CD4-positive, alpha-beta memory T cell (primary cell): ENCODE measurements at regions not wholly inside any gene's neighbourhood (a gene's known extent, or its start where the extent isn't known, plus 50 kb on each side); places are given as distances from the start of the nearest gene placed in this dataset.

ENCODE experiments used
- CTCF ChIA-PET: fragments of 350-600 bp; sonication (Branson Sonifier 250); formaldehyde crosslinking; loops from one replicate; lab custom pipeline; 2021; ENCODE audit warnings: inconsistent platforms; ENCODE audit not compliant: partially characterized antibody; lab: Charles Lee
- POLR2A ChIA-PET: fragments of 350-600 bp; sonication (Branson Sonifier 250); formaldehyde crosslinking; loops from one replicate; lab custom pipeline; 2021; ENCODE audit not compliant: partially characterized antibody; lab: Charles Lee
- DNase-seq, 5 donors: peaks; one replicate each; pipeline versions ENCODE4 v3.0.0 to v3.0.0-alpha.2; 2020 to 2022; ENCODE audit warnings: mixed read lengths in 1 of 5
- H3K27ac ChIP-seq: one replicate; pipeline ENCODE4 v1.7.0; 2013; ENCODE audit warnings: low read depth, low read length
- H3K27me3 ChIP-seq: 2 replicates; pipeline ENCODE4 v1.7.0; 2013; ENCODE audit warnings: mild to moderate bottlenecking, low read length, moderate library complexity; ENCODE audit not compliant: insufficient read depth
- H3K36me3 ChIP-seq: 2 replicates; pipeline ENCODE4 v1.7.0; 2013; ENCODE audit warnings: mild to moderate bottlenecking, low read length, moderate library complexity; ENCODE audit not compliant: insufficient read depth
- H3K4me1 ChIP-seq: 2 replicates; pipeline ENCODE4 v1.7.0; 2013; ENCODE audit warnings: mild to moderate bottlenecking, low read length, moderate library complexity; ENCODE audit not compliant: insufficient read depth
- H3K4me3 ChIP-seq, 2 donors: one replicate each; pipeline ENCODE4 v1.7.0; 2013; ENCODE audit warnings: low read length in 2 of 2, mild to moderate bottlenecking in 1 of 2
- H3K9me3 ChIP-seq, 2 donors: one replicate each; pipeline ENCODE4 v1.7.0; 2013; ENCODE audit warnings: low read length in 2 of 2, control low read depth in 1 of 2; ENCODE audit not compliant: control insufficient read depth in 1 of 2
- H3K27ac Mint-ChIP-seq, 7 donors: one replicate each; pipeline ENCODE4 v1.8.0; 2020 to 2021; ENCODE audit warnings: mixed read lengths in 7 of 7, mild to moderate bottlenecking in 6 of 7, inconsistent platforms in 3 of 7, moderate library complexity in 3 of 7
- H3K27me3 Mint-ChIP-seq, 2 donors: one replicate each; pipeline ENCODE4 v1.8.0; 2020 to 2021; ENCODE audit warnings: mixed read lengths in 2 of 2
- H3K36me3 Mint-ChIP-seq, 2 donors: one replicate each; pipeline ENCODE4 v1.8.0; 2020 to 2021; ENCODE audit warnings: mixed read lengths in 2 of 2, inconsistent platforms in 1 of 2, mild to moderate bottlenecking in 1 of 2
- H3K4me1 Mint-ChIP-seq, 4 donors: one replicate each; pipeline ENCODE4 v1.8.0; 2020 to 2021; ENCODE audit warnings: mixed read lengths in 4 of 4, mild to moderate bottlenecking in 1 of 4
- H3K4me3 Mint-ChIP-seq, 8 donors: one replicate each; pipeline ENCODE4 v1.8.0; 2020 to 2021; ENCODE audit warnings: mixed read lengths in 8 of 8, mild to moderate bottlenecking in 7 of 8, moderate library complexity in 6 of 8, inconsistent platforms in 3 of 8
- H3K9me3 Mint-ChIP-seq, 8 donors: one replicate each; pipeline ENCODE4 v1.8.0; 2020 to 2021; ENCODE audit warnings: mixed read lengths in 8 of 8, mild to moderate bottlenecking in 5 of 8, inconsistent platforms in 3 of 8, moderate library complexity in 1 of 8
- intact Hi-C: fragments of 100-400 bp; cut with micrococcal nuclease; formaldehyde crosslinking; loops from one replicate; pipeline ENCODE4 v1.15.1; 2023

- POLR2A ChIA-PET: no interaction called here
- Histone ChIP-seq H3K27me3 (no peaks in the 10 kb centered on the region), H3K9me3 (no peaks in the 10 kb centered on the region), H3K4me3 (no peak overlapping the region), H3K27ac (no peak overlapping the region), H3K36me3 (no peaks in the 10 kb centered on the region), H3K4me1 (no peaks in the 10 kb centered on the region)
- H3K4me3 Mint-ChIP-seq: no peak overlapping the region
- H3K27ac Mint-ChIP-seq: no peak overlapping the region
- H3K4me1 Mint-ChIP-seq: no peaks in the 10 kb centered on the region
- DNase-seq: no peak
- H3K9me3 Mint-ChIP-seq: peaks cover 5 to 28% (median 9%) of the 10 kb centered on the region in 8 donors
- H3K36me3 Mint-ChIP-seq: no peaks in the 10 kb centered on the region
- intact Hi-C loops: no loop called here
- H3K27me3 Mint-ChIP-seq: no peaks in the 10 kb centered on the region
- CTCF ChIA-PET: no interaction called here
Measured at GRCh38 chr2:139374296-139374850, 594.2 kb upstream of the NXPH2 start.

- no peak for DNase-seq
- intact Hi-C loops: no loop called here
- POLR2A ChIA-PET: no interaction called here
Measured at GRCh38 chr2:139369423-139370409, 589.5 kb upstream of the NXPH2 start.

GRCh38 chr2:139367416-139367815, 587.2 kb upstream of the NXPH2 start:
- Mint-ChIP-seq H3K4me3 (no peak overlapping the region), H3K4me1 (no peaks in the 10 kb centered on the region), H3K27ac (no peak overlapping the region), H3K36me3 (no peaks in the 10 kb centered on the region), H3K9me3 (peaks cover 2 to 25% (median 10%) of the 10 kb centered on the region in 8 donors), H3K27me3 (no peaks in the 10 kb centered on the region)
- Histone ChIP-seq H3K9me3 (no peaks in the 10 kb centered on the region), H3K27ac (no peak overlapping the region), H3K4me3 (no peak overlapping the region), H3K27me3 (no peaks in the 10 kb centered on the region), H3K4me1 (no peaks in the 10 kb centered on the region), H3K36me3 (no peaks in the 10 kb centered on the region)
- ChIA-PET POLR2A (no interaction called here), CTCF (no interaction called here)
- DNase-seq: no peak
- intact Hi-C loops: no loop called here

More at GRCh38 chr2:139369423-139370409, 589.5 kb upstream of the NXPH2 start:
- Histone ChIP-seq H3K4me1 (no peaks in the 10 kb centered on the region), H3K36me3 (no peaks in the 10 kb centered on the region), H3K27ac (no peak overlapping the region), H3K9me3 (no peaks in the 10 kb centered on the region), H3K27me3 (no peaks in the 10 kb centered on the region), H3K4me3 (no peak overlapping the region)
- Mint-ChIP-seq H3K36me3 (no peaks in the 10 kb centered on the region), H3K27ac (peak overlapping the region in 1 of 7 donors; percentile 57), H3K9me3 (peaks cover 2 to 20% (median 8%) of the 10 kb centered on the region in 8 donors), H3K27me3 (no peaks in the 10 kb centered on the region), H3K4me3 (no peak overlapping the region), H3K4me1 (no peaks in the 10 kb centered on the region)
- CTCF ChIA-PET: no interaction called here

GRCh38 chr2:139366681-139367080, 586.5 kb upstream of the NXPH2 start:
- Mint-ChIP-seq H3K27me3 (no peaks in the 10 kb centered on the region), H3K9me3 (peaks cover 2 to 25% (median 10%) of the 10 kb centered on the region in 8 donors), H3K27ac (no peak overlapping the region), H3K4me1 (no peaks in the 10 kb centered on the region), H3K4me3 (no peak overlapping the region), H3K36me3 (no peaks in the 10 kb centered on the region)
- Histone ChIP-seq H3K9me3 (no peaks in the 10 kb centered on the region), H3K4me3 (no peak overlapping the region), H3K4me1 (no peaks in the 10 kb centered on the region), H3K27me3 (no peaks in the 10 kb centered on the region), H3K36me3 (no peaks in the 10 kb centered on the region), H3K27ac (no peak overlapping the region)
- no peak for DNase-seq
- POLR2A ChIA-PET: no interaction called here
- intact Hi-C loops: no loop called here
- CTCF ChIA-PET: no interaction called here

- H3K4me1 Mint-ChIP-seq: no peaks in the 10 kb centered on the region
- Histone ChIP-seq H3K4me3 (no peak overlapping the region), H3K36me3 (no peaks in the 10 kb centered on the region), H3K4me1 (no peaks in the 10 kb centered on the region), H3K27me3 (no peaks in the 10 kb centered on the region), H3K27ac (no peak overlapping the region), H3K9me3 (no peaks in the 10 kb centered on the region)
- intact Hi-C loops: no loop called here
- no peaks in the 10 kb centered on the region for H3K27me3 Mint-ChIP-seq
- no peak overlapping the region for H3K4me3 Mint-ChIP-seq
- ChIA-PET CTCF (no interaction called here), POLR2A (no interaction called here)
- no peaks in the 10 kb centered on the region for H3K36me3 Mint-ChIP-seq
- H3K9me3 Mint-ChIP-seq: peaks cover 2 to 21% (median 9%) of the 10 kb centered on the region in 8 donors
- H3K27ac Mint-ChIP-seq: no peak overlapping the region
- no peak for DNase-seq
Measured at GRCh38 chr2:139365189-139365588, 585.0 kb upstream of the NXPH2 start.

- no peaks in the 10 kb centered on the region for H3K27me3 ChIP-seq
- CTCF ChIA-PET: no interaction called here
- H3K36me3 ChIP-seq: no peaks in the 10 kb centered on the region
- H3K27ac ChIP-seq: no peak overlapping the region
- H3K4me3 ChIP-seq: no peak overlapping the region
- DNase-seq: no peak
- Mint-ChIP-seq H3K27ac (no peak overlapping the region), H3K27me3 (no peaks in the 10 kb centered on the region), H3K36me3 (no peaks in the 10 kb centered on the region), H3K9me3 (peaks cover 0 to 17% (median 10%) of the 10 kb centered on the region in 8 donors), H3K4me1 (no peaks in the 10 kb centered on the region), H3K4me3 (no peak overlapping the region)
- no peaks in the 10 kb centered on the region for H3K9me3 ChIP-seq
- intact Hi-C loops: no loop called here
- POLR2A ChIA-PET: no interaction called here
- no peaks in the 10 kb centered on the region for H3K4me1 ChIP-seq
Measured at GRCh38 chr2:139360654-139361053, 580.5 kb upstream of the NXPH2 start.

- no peaks in the 10 kb centered on the region for H3K4me1 ChIP-seq
- Mint-ChIP-seq H3K36me3 (no peaks in the 10 kb centered on the region), H3K4me3 (no peak overlapping the region), H3K27me3 (no peaks in the 10 kb centered on the region), H3K27ac (no peak overlapping the region), H3K4me1 (no peaks in the 10 kb centered on the region), H3K9me3 (peaks cover 0 to 14% (median 10%) of the 10 kb centered on the region in 8 donors)
- H3K27me3 ChIP-seq: no peaks in the 10 kb centered on the region
- POLR2A ChIA-PET: no interaction called here
- DNase-seq: no peak
- H3K4me3 ChIP-seq: no peak overlapping the region
- CTCF ChIA-PET: no interaction called here
- intact Hi-C loops: no loop called here
- no peaks in the 10 kb centered on the region for H3K36me3 ChIP-seq
- H3K9me3 ChIP-seq: no peaks in the 10 kb centered on the region
- no peak overlapping the region for H3K27ac ChIP-seq
Measured at GRCh38 chr2:139359818-139360217, 579.6 kb upstream of the NXPH2 start.
